ENCODE measurements at regions not wholly inside any gene's neighbourhood (a gene's known extent, or its start where the extent isn't known, plus 50 kb on each side); places are given as distances from the start of the nearest gene placed in this dataset.

- DNase-seq, result no peak
Measured at GRCh38 chr2:121001641-121002040, 266.0 kb downstream of the GLI2 start.

GRCh38 chr2:121002597-121002996 lies 266.9 kb downstream of the GLI2 start:
- DNase-seq, result no peak

- no peak for DNase-seq
Measured at GRCh38 chr2:121003391-121003790, 267.7 kb downstream of the GLI2 start.

- DNase-seq, result no peak
Measured at GRCh38 chr2:121004359-121004758, 268.7 kb downstream of the GLI2 start.

- no peak for DNase-seq
Measured at GRCh38 chr2:121004950-121005349, 269.3 kb downstream of the GLI2 start.

GRCh38 chr2:121005453-121005852 lies 269.8 kb downstream of the GLI2 start:
- no peak for DNase-seq

GRCh38 chr2:121006743-121007489 lies 271.2 kb downstream of the GLI2 start:
- no peak for DNase-seq

GRCh38 chr2:121007490-121007853 lies 271.8 kb downstream of the GLI2 start:
- no peak for DNase-seq

GRCh38 chr2:121008975-121009374 lies 273.3 kb downstream of the GLI2 start:
- DNase-seq, result no peak

- no peak for DNase-seq
Measured at GRCh38 chr2:121010998-121011397, 274.0 kb downstream of the TFCP2L1 start.

GRCh38 chr2:121014876-121015275 lies 270.1 kb downstream of the TFCP2L1 start:
- DNase-seq, result no peak

- DNase-seq, result no peak
Measured at GRCh38 chr2:121015971-121016485, 269.0 kb downstream of the TFCP2L1 start.

GRCh38 chr2:121017396-121017795 lies 267.6 kb downstream of the TFCP2L1 start:
- DNase-seq, result no peak

GRCh38 chr2:121018136-121019061 lies 266.6 kb downstream of the TFCP2L1 start:
- no peak for DNase-seq

GRCh38 chr2:121019071-121019470 lies 265.9 kb downstream of the TFCP2L1 start:
- DNase-seq, result no peak

- DNase-seq, result no peak
Measured at GRCh38 chr2:121019756-121020155, 265.2 kb downstream of the TFCP2L1 start.

- DNase-seq, result no peak
Measured at GRCh38 chr2:121021685-121022084, 263.3 kb downstream of the TFCP2L1 start.

GRCh38 chr2:121028577-121028976 lies 256.4 kb downstream of the TFCP2L1 start:
- DNase-seq, result no peak

- DNase-seq, result no peak
Measured at GRCh38 chr2:121030523-121030922, 254.5 kb downstream of the TFCP2L1 start.

- no peak for DNase-seq
Measured at GRCh38 chr2:121031568-121032340, 253.2 kb downstream of the TFCP2L1 start.

GRCh38 chr2:121033461-121033996 lies 251.5 kb downstream of the TFCP2L1 start:
- DNase-seq, result no peak

- no peak for DNase-seq
Measured at GRCh38 chr2:121034551-121034950, 250.5 kb downstream of the TFCP2L1 start.

GRCh38 chr2:121036226-121036692 lies 248.7 kb downstream of the TFCP2L1 start:
- DNase-seq, result no peak

All from CD4-positive, alpha-beta T cell treated with Interleukin-15 for 1 hour (primary cell).